Heart left ventricle (tissue), 13 donors: ENCODE measurements at regions not wholly inside any gene's neighbourhood (a gene's known extent, or its start where the extent isn't known, plus 50 kb on each side); places are given as distances from the start of the nearest gene placed in this dataset.

Experiments used
- POLR2A ChIP-seq, 2 donors: fragments of 450-650 bp; IDR thresholded peaks; one replicate each; pipeline ENCODE4 v1.6.1; 2017; ENCODE audit warnings: antibody characterized with exemption in 2 of 2, mild to moderate bottlenecking in 2 of 2, moderate library complexity in 2 of 2
- TF ChIP-seq, protein P1 (sequence below), 12 donors: fragments of 200-600 bp; sonication (generic) in 4 of 12; IDR thresholded peaks; one replicate each; pipeline versions ENCODE4 v1.5.0 to v1.8.0; 2018 to 2022; ENCODE audit warnings: antibody characterized with exemption in 12 of 12, mild to moderate bottlenecking in 5 of 12
- donor health status: ischemic (EF 13 %, LVEDD 7.1; RV severe dilation, severe dysfunction).
- donor health status: DM: no; HTN: yes; CAD: no.
- donor health status: DM: no; HTN: no; CAD: no.
- donor health status: ischemic (EF 25% LVEDD 6.9; RV normal size, moderate dysfunction).
- donor health status: ischemic (EF 25% LVEDD 5.7; RV mildly dilated, moderate dysfunction).
- donor health status: ischemic (EF 35%, LVEDD 5.7; RV mildly dilated, moderate dysfunction).
- donor health status: nonischemic (EF 11% LVEDD 7.7; RV severe dilation, severe dysfunction).
- donor health status: DM: yes; HTN: yes; CAD: no.
- donor health status: PGD.
- donor health status: ischemic (EF 29% LVEDD 5.4; RV normal size, mild dysfunction).
- donor health status: nonischemic (EF 23%, LVEDD 6.1; RV moderate dilation, normal function).

DNA sequence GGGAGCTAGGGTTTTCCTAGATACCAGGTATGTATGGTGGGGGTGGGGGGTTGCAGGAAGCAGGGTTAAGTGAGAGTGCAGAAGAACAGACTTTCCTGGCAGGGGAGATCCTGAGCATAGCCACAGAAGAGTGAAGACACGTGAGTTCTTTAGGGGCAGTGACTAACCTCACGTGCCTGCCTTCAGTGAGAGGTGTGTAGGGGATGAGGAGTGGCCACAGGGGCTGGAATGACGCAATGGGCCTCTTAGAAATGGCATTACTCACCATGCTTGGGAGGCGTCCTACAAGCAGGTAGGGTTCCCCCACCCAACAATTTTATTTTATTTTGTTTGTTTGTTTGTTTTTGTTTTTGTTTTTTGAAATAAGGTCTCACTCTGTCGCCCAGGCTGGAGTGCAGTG lies 698.6 kb upstream of the NRP1 start:
- TF ChIP-seq, protein P1, sequence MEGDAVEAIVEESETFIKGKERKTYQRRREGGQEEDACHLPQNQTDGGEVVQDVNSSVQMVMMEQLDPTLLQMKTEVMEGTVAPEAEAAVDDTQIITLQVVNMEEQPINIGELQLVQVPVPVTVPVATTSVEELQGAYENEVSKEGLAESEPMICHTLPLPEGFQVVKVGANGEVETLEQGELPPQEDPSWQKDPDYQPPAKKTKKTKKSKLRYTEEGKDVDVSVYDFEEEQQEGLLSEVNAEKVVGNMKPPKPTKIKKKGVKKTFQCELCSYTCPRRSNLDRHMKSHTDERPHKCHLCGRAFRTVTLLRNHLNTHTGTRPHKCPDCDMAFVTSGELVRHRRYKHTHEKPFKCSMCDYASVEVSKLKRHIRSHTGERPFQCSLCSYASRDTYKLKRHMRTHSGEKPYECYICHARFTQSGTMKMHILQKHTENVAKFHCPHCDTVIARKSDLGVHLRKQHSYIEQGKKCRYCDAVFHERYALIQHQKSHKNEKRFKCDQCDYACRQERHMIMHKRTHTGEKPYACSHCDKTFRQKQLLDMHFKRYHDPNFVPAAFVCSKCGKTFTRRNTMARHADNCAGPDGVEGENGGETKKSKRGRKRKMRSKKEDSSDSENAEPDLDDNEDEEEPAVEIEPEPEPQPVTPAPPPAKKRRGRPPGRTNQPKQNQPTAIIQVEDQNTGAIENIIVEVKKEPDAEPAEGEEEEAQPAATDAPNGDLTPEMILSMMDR (IDR thresholded peaks at IDR 0.05) = no peak
- TF ChIP-seq POLR2A (IDR thresholded peaks at IDR 0.05) = no peak
